GM12878 (cell line): ENCODE measurements at regions not wholly inside any gene's neighbourhood (a gene's known extent, or its start where the extent isn't known, plus 50 kb on each side); places are given as distances from the start of the nearest gene placed in this dataset.

ENCODE experiments used
- ATAC-seq: fragments of 200-7000 bp; cut with Tn5 transposase; 3 replicates; pipeline ENCODE4 v1.9.1; 2020; ENCODE audit warnings: mild to moderate bottlenecking, moderate library complexity
- BruUV-seq: library from RNA; stranded (reverse); fragments of 400-500 nt; replicated peaks from 2 replicates; lab custom pipeline; 2021; lab: Mats Ljungman, UMichigan
- CTCF ChIA-PET: fragments of 300-600 bp; sonication (Branson Sonifier 250); formaldehyde crosslinking; extraction: SDS; loops from one replicate; lab custom pipeline; 2021; ENCODE audit warnings: inconsistent platforms; lab: Yijun Ruan, JAX
- POLR2A ChIA-PET: fragments of 350-600 bp; formaldehyde crosslinking; extraction: SDS; loops from one replicate; lab custom pipeline; 2021; ENCODE audit warnings: inconsistent platforms; lab: Charles Lee
- RAD21 ChIA-PET: fragments of 300-600 bp; sonication (Branson Sonifier 250); formaldehyde crosslinking; loops from one replicate; lab custom pipeline; 2023; ENCODE audit warnings: antibody characterized with exemption; ENCODE audit not compliant: unreplicated experiment; lab: Charles Lee
- SMC1A ChIA-PET: fragments of 300-600 bp; sonication (Branson Sonifier 250); formaldehyde crosslinking; loops from one replicate; lab custom pipeline; 2023; ENCODE audit not compliant: unreplicated experiment, uncharacterized antibody; lab: Charles Lee
- DNase-seq: peaks from one replicate; pipeline ENCODE4 v3.0.0-alpha.2; 2011; ENCODE audit warnings: low read depth, low spot score
- FAIRE-seq: peaks from 3 replicates; lab custom pipeline; 2011; peaks lifted over from hg19 to GRCh38; lab: Jason Lieb, UNC
- H2AFZ ChIP-seq: 2 replicates; pipeline ENCODE4 v1.6.0; 2011; ENCODE audit warnings: low read depth, low read length, control low read depth; ENCODE audit not compliant: control insufficient read depth
- H3K27ac ChIP-seq: 2 replicates; pipeline ENCODE4 v1.5.1; 2011; ENCODE audit warnings: control low read depth; ENCODE audit not compliant: control insufficient read depth, insufficient read depth
- H3K27me3 ChIP-seq, 2 experiments: replicated peaks in 1 of 2; 2 replicates each; pipeline versions ENCODE4 v1.6.0 to v1.6.1; 2011; ENCODE audit warnings: low read length in 1 of 2; ENCODE audit not compliant: control insufficient read depth in 2 of 2, insufficient read depth in 2 of 2
- H3K36me3 ChIP-seq, 2 experiments: 2 replicates each; pipeline ENCODE4 v1.5.1; 2011; ENCODE audit warnings: low read length in 1 of 2; ENCODE audit not compliant: control insufficient read depth in 2 of 2, insufficient read depth in 2 of 2
- H3K4me1 ChIP-seq: 2 replicates; pipeline ENCODE4 v1.6.1; 2011; ENCODE audit warnings: mild to moderate bottlenecking, low read length, moderate library complexity, mixed read lengths; ENCODE audit not compliant: control insufficient read depth, insufficient read depth
- H3K4me2 ChIP-seq: 2 replicates; pipeline ENCODE4 v1.6.0; 2011; ENCODE audit warnings: control low read depth; ENCODE audit not compliant: control insufficient read depth, insufficient read depth
- H3K4me3 ChIP-seq: fragments of 200-600 bp; sonication (generic); 2 replicates; pipeline ENCODE4 v1.5.1; 2016
- H3K79me2 ChIP-seq: 2 replicates; pipeline ENCODE4 v1.6.0; 2011; ENCODE audit warnings: low read length; ENCODE audit not compliant: control insufficient read depth, insufficient read depth
- H3K9ac ChIP-seq: 2 replicates; pipeline ENCODE4 v1.8.0; 2011; ENCODE audit warnings: low read length, control low read depth, mixed read lengths; ENCODE audit not compliant: control insufficient read depth, insufficient read depth
- H3K9me3 ChIP-seq: replicated peaks from 3 replicates; pipeline ENCODE4 v1.5.1; 2011; ENCODE audit warnings: mild to moderate bottlenecking, low read length; ENCODE audit not compliant: control insufficient read depth, insufficient read depth
- H4K20me1 ChIP-seq: 2 replicates; pipeline ENCODE4 v1.6.0; 2011; ENCODE audit not compliant: control insufficient read depth, insufficient read depth
- BCL11A ChIP-seq: IDR thresholded peaks from 2 replicates; pipeline ENCODE4 v1.6.1; 2011; ENCODE audit warnings: low read depth, low read length
- BRCA1 ChIP-seq: IDR thresholded peaks from 2 replicates; pipeline ENCODE4 v1.6.1; 2011; ENCODE audit warnings: low read depth, low read length, improper control_type of control experiment
- CBX5 ChIP-seq: sonication (generic); IDR thresholded peaks from 2 replicates; pipeline ENCODE4 v1.6.1; 2016; ENCODE audit warnings: low read depth, moderate library complexity, mild to moderate bottlenecking, inconsistent platforms
- CREB1 ChIP-seq: IDR thresholded peaks from 2 replicates; pipeline ENCODE4 v1.6.1; 2012; ENCODE audit warnings: low read depth, mild to moderate bottlenecking, inconsistent platforms
- IKZF1 ChIP-seq: fragments of 450-650 bp; conservative IDR thresholded peaks from 2 replicates; pipeline ENCODE4 v1.6.1; 2017; ENCODE audit warnings: antibody characterized with exemption, mild to moderate bottlenecking
- MEF2A ChIP-seq: IDR thresholded peaks from 2 replicates; pipeline ENCODE4 v1.6.1; 2011; ENCODE audit warnings: low read depth, mild to moderate bottlenecking, low read length, moderate library complexity; ENCODE audit not compliant: insufficient read depth
- RAD51 ChIP-seq: fragments of 450-650 bp; IDR thresholded peaks from 2 replicates; pipeline ENCODE4 v1.6.1; 2016; ENCODE audit warnings: moderate library complexity, mild to moderate bottlenecking, inconsistent platforms
- SIN3A ChIP-seq: IDR thresholded peaks from 2 replicates; pipeline ENCODE4 v1.6.1; 2012; ENCODE audit warnings: low read depth, low read length, improper control_type of control experiment
- STAT3 ChIP-seq: IDR thresholded peaks from 2 replicates; pipeline ENCODE4 v1.6.1; 2011; ENCODE audit warnings: low read depth, low read length, improper control_type of control experiment
- WGBS: methylation state at CpG from one replicate; pipeline ENCODE4 v1.1.6; 2016; ENCODE audit warnings: low lambda C conversion rate; ENCODE audit not compliant: insufficient replicate concordance, insufficient coverage; ENCODE audit errors: missing lambda C conversion rate; 5-methylcytosine and 5-hydroxymethylcytosine counted together
- in situ Hi-C: fragments of 300-500 bp; cut with MboI; formaldehyde crosslinking; loops from 9 replicates; pipeline ENCODE4 v1.14.3; 2018; ENCODE audit warnings: mixed read lengths
- intact Hi-C: fragments of 100-400 bp; cut with micrococcal nuclease; formaldehyde crosslinking; loops from one replicate; pipeline ENCODE4 v1.14.2; 2022; ENCODE audit not compliant: unreplicated experiment
- TF ChIP-seq, protein P1 (sequence below): fragments of 450-650 bp; IDR thresholded peaks from 2 replicates; pipeline ENCODE4 v1.6.1; 2017; ENCODE audit warnings: borderline replicate concordance
- TF ChIP-seq, protein P2 (sequence below): IDR thresholded peaks from 2 replicates; pipeline ENCODE4 v1.6.1; 2011; ENCODE audit warnings: mild to moderate bottlenecking, low read depth, low read length, moderate library complexity; ENCODE audit not compliant: insufficient replicate concordance
- TF ChIP-seq, protein P3 (sequence below): fragments of 450-650 bp; IDR thresholded peaks from 2 replicates; pipeline ENCODE4 v1.6.1; 2017; ENCODE audit warnings: mild to moderate bottlenecking, moderate library complexity

DNA sequence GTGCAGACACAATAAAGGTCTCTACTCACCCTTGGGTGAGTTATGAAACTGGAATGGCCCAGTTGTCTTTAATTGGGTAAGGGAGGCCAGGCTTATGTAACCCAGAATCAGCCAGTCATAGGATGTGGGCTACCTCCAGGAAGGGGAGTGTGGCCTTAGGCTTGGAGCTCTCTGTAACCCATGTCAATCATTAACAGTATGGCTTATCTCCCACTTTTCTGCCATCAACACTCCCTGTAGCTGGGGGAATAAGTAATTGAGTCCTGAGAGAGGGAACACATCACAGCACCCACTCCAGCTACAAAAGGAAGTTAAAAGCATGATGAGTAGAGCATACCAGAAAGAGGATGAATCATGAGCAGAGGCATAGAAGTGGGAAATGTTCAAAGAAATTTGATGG lies 327.0 kb upstream of the DUSP10 start:
- BruUV-seq: no TSS peak
- Histone ChIP-seq H3K36me3 (no peaks in the 10 kb centered on the region), H3K79me2 (no peaks in the 10 kb centered on the region), H3K4me2 (no peak overlapping the region), H3K27me3 (no peaks in the 10 kb centered on the region), H3K9ac (no peak overlapping the region), H3K27ac (no peak overlapping the region), H3K9me3 (peaks cover 6% of the 10 kb centered on the region; the same call in 2 of the 3 replicates), H3K4me1 (no peaks in the 10 kb centered on the region), H2AFZ (no peak overlapping the region), H3K4me3 (no peak overlapping the region), H4K20me1 (no peaks in the 10 kb centered on the region)
- ChIA-PET RAD21 (no interaction called here), CTCF (interaction anchor here (1.5 kb wide), 1 partner anchor 26 kb away, joined by 3 read pairs; no protein-coding TSS in a partner anchor), SMC1A (interaction anchor here (1.4 kb wide), 1 partner anchor 26 kb away, joined by 4 read pairs; no protein-coding TSS in a partner anchor), POLR2A (no interaction called here)
- DNase-seq: no peak
- no peak for FAIRE-seq
- TF ChIP-seq IKZF1: no peak
- no peak for TF ChIP-seq SIN3A
- no peak for TF ChIP-seq RAD51
- TF ChIP-seq CREB1: no peak
- TF ChIP-seq, protein P1, sequence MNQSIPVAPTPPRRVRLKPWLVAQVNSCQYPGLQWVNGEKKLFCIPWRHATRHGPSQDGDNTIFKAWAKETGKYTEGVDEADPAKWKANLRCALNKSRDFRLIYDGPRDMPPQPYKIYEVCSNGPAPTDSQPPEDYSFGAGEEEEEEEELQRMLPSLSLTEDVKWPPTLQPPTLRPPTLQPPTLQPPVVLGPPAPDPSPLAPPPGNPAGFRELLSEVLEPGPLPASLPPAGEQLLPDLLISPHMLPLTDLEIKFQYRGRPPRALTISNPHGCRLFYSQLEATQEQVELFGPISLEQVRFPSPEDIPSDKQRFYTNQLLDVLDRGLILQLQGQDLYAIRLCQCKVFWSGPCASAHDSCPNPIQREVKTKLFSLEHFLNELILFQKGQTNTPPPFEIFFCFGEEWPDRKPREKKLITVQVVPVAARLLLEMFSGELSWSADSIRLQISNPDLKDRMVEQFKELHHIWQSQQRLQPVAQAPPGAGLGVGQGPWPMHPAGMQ: no peak
- intact Hi-C loops (no loop called here), in situ Hi-C loops (no loop called here)
- ATAC-seq: no peak

DNA sequence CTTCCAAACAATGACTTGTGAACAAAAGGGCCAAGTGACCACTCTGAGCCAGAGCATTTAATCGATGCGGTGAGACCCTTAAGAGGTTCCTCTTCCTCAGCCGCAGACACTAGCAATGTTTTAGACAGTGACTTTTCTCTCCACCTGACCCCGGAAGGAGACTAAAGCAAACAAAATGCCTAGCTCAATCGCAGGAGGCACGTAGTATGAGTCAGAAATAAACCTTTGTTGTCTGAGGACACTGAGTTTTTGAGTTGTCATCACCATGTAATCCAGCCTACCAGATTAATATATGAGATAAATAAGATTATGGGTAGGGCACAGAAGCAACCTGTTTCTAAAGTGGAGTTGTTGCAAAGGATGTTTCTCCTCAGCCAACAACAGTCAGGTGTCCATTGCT lies 326.2 kb upstream of the DUSP10 start:
- SMC1A ChIA-PET: interaction anchor here (0.9 to 2.0 kb wide), 3 partner anchors 9 to 525 kb away, joined by 3 to 7 read pairs (median 4); no protein-coding TSS in a partner anchor
- POLR2A ChIA-PET: no interaction called here
- Histone ChIP-seq H3K9me3 (peaks cover 6% of the 10 kb centered on the region; the same call in 2 of the 3 replicates), H3K4me1 (no peaks in the 10 kb centered on the region), H3K9ac (no peak overlapping the region), H2AFZ (no peak overlapping the region), H3K36me3 (no peaks in the 10 kb centered on the region), H3K4me3 (no peak overlapping the region), H3K4me2 (no peak overlapping the region), H3K27me3 (no peaks in the 10 kb centered on the region), H3K27ac (no peak overlapping the region), H3K79me2 (no peaks in the 10 kb centered on the region), H4K20me1 (no peaks in the 10 kb centered on the region)
- in situ Hi-C loops (no loop called here), intact Hi-C loops (no loop called here)
- WGBS: 46% methylated on average over 6 of the region's 6 CpGs
- FAIRE-seq (no peak), DNase-seq (no peak), ATAC-seq (no peak)
- BruUV-seq: no TSS peak
- CTCF ChIA-PET: no interaction called here
- RAD21 ChIA-PET: no interaction called here
- no peak for TF ChIP-seq STAT3
- TF ChIP-seq MEF2A: no peak
- TF ChIP-seq, protein P2, sequence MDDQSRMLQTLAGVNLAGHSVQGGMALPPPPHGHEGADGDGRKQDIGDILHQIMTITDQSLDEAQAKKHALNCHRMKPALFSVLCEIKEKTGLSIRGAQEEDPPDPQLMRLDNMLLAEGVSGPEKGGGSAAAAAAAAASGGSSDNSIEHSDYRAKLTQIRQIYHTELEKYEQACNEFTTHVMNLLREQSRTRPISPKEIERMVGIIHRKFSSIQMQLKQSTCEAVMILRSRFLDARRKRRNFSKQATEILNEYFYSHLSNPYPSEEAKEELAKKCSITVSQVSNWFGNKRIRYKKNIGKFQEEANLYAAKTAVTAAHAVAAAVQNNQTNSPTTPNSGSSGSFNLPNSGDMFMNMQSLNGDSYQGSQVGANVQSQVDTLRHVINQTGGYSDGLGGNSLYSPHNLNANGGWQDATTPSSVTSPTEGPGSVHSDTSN: no peak
- TF ChIP-seq, protein P3, sequence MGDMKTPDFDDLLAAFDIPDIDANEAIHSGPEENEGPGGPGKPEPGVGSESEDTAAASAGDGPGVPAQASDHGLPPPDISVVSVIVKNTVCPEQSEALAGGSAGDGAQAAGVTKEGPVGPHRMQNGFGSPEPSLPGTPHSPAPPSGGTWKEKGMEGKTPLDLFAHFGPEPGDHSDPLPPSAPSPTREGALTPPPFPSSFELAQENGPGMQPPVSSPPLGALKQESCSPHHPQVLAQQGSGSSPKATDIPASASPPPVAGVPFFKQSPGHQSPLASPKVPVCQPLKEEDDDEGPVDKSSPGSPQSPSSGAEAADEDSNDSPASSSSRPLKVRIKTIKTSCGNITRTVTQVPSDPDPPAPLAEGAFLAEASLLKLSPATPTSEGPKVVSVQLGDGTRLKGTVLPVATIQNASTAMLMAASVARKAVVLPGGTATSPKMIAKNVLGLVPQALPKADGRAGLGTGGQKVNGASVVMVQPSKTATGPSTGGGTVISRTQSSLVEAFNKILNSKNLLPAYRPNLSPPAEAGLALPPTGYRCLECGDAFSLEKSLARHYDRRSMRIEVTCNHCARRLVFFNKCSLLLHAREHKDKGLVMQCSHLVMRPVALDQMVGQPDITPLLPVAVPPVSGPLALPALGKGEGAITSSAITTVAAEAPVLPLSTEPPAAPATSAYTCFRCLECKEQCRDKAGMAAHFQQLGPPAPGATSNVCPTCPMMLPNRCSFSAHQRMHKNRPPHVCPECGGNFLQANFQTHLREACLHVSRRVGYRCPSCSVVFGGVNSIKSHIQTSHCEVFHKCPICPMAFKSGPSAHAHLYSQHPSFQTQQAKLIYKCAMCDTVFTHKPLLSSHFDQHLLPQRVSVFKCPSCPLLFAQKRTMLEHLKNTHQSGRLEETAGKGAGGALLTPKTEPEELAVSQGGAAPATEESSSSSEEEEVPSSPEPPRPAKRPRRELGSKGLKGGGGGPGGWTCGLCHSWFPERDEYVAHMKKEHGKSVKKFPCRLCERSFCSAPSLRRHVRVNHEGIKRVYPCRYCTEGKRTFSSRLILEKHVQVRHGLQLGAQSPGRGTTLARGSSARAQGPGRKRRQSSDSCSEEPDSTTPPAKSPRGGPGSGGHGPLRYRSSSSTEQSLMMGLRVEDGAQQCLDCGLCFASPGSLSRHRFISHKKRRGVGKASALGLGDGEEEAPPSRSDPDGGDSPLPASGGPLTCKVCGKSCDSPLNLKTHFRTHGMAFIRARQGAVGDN: no peak
- no peak for TF ChIP-seq CBX5
- TF ChIP-seq BCL11A: no peak
- no peak for TF ChIP-seq BRCA1
